Spleen (tissue), 11 donors: ENCODE measurements at regions not wholly inside any gene's neighbourhood (a gene's known extent, or its start where the extent isn't known, plus 50 kb on each side); places are given as distances from the start of the nearest gene placed in this dataset.

Experiments used
- DNase-seq: peaks from one replicate; pipeline ENCODE4 v3.0.0-alpha.2; 2020
- H3K27ac ChIP-seq, 8 donors: fragments of 200-600 bp; sonication (generic) in 7 of 8; 1 replicate in 4 of 8; 2 replicates in 4 of 8; pipeline versions ENCODE4 v1.5.0 to v1.8.0; 2016 to 2021; ENCODE audit warnings: inconsistent platforms in 4 of 8, mild to moderate bottlenecking in 4 of 8, moderate library complexity in 1 of 8
- H3K27me3 ChIP-seq, 7 donors: fragments of 200-600 bp; sonication (generic) in 6 of 7; replicated peaks in 1 of 7; 1 replicate in 4 of 7; 2 replicates in 3 of 7; pipeline versions ENCODE4 v1.5.0 to v1.8.0; 2016 to 2021; ENCODE audit warnings: inconsistent platforms in 3 of 7, mild to moderate bottlenecking in 1 of 7
- H3K36me3 ChIP-seq, 6 donors: fragments of 200-600 bp; sonication (generic) in 5 of 6; 1 replicate in 4 of 6; 2 replicates in 2 of 6; pipeline versions ENCODE4 v1.5.0 to v1.8.0; 2016 to 2021; ENCODE audit warnings: inconsistent platforms in 2 of 6
- H3K4me1 ChIP-seq, 6 donors: fragments of 200-600 bp; sonication (generic) in 5 of 6; 1 replicate in 3 of 6; 2 replicates in 3 of 6; pipeline versions ENCODE4 v1.5.0 to v1.8.0; 2016 to 2021; ENCODE audit warnings: inconsistent platforms in 3 of 6
- H3K4me3 ChIP-seq, 8 donors: fragments of 200-600 bp; sonication (generic) in 7 of 8; 1 replicate in 4 of 8; 2 replicates in 4 of 8; pipeline versions ENCODE4 v1.5.0 to v1.8.0; 2016 to 2021; ENCODE audit warnings: inconsistent platforms in 4 of 8, mild to moderate bottlenecking in 4 of 8, moderate library complexity in 2 of 8
- H3K9me3 ChIP-seq, 8 donors: fragments of 200-600 bp; sonication (generic) in 7 of 8; 1 replicate in 4 of 8; 2 replicates in 4 of 8; pipeline versions ENCODE4 v1.5.0 to v1.8.0; 2016 to 2021; ENCODE audit warnings: inconsistent platforms in 4 of 8
- CTCF ChIP-seq, 11 experiments: fragments of 200-600 bp in 7 of 11; fragments of 450-650 bp in 4 of 11; sonication (generic) in 4 of 11; IDR thresholded peaks in 8 of 11; conservative IDR thresholded peaks in 3 of 11; 1 replicate in 7 of 11; 2 replicates in 4 of 11; pipeline versions ENCODE4 v1.4.0 to v1.8.0; 2016 to 2021; ENCODE audit warnings: antibody characterized with exemption in 11 of 11, inconsistent platforms in 4 of 11, mild to moderate bottlenecking in 1 of 11
- POLR2A ChIP-seq, 3 donors: fragments of 450-650 bp; IDR thresholded peaks; one replicate each; pipeline ENCODE4 v1.5.1; 2017; ENCODE audit warnings: antibody characterized with exemption in 3 of 3, mild to moderate bottlenecking in 1 of 3
- POLR2AphosphoS5 ChIP-seq, 3 donors: sonication (generic); formaldehyde crosslinking; IDR thresholded peaks; one replicate each; pipeline ENCODE4 v1.5.1; 2017; ENCODE audit warnings: antibody characterized with exemption in 3 of 3
- WGBS, 5 donors: extraction: QIAGEN DNeasy Blood & Tissue Kit in 3 of 5; methylation state at CpG; one replicate each; pipeline versions ENCODE4 v1.1.5 to v1.1.7; 2013 to 2018; 5-methylcytosine and 5-hydroxymethylcytosine counted together
- intact Hi-C: fragments of 100-400 bp; cut with DNase I; formaldehyde crosslinking; loops from one replicate; pipeline ENCODE4 v1.15.0; 2023; ENCODE audit warnings: low total_unique reads
- donor health status: healthy with polysubstance abuse.
- donor health status: DM: no; HTN: no; CAD: no; lungs with moderate emphysema.
- donor health status: DM: no; HTN: no; CAD: no.
- donor health status: Bipolar disorder and iron deficiency.
- donor health status: healthy.
- donor health status: DM: no; HTN: no; CAD: no.
- donor health status: DM: yes; HTN: yes; CAD: no.

- Histone ChIP-seq H3K36me3 (no peaks in the 10 kb centered on the region), H3K27ac (no peak overlapping the region), H3K4me3 (no peak overlapping the region), H3K27me3 (peaks cover 0 to 5% (median 0%) of the 10 kb centered on the region in 7 donors), H3K4me1 (peaks cover 0 to 13% (median 0%) of the 10 kb centered on the region in 6 donors), H3K9me3 (no peaks in the 10 kb centered on the region)
- no peak for DNase-seq
- TF ChIP-seq CTCF (IDR thresholded peaks at IDR 0.05 in 8 of 11, conservative IDR thresholded peaks at IDR 0.05 in 3 of 11) (no peak), POLR2AphosphoS5 (IDR thresholded peaks at IDR 0.05) (no peak), POLR2A (IDR thresholded peaks at IDR 0.05) (no peak)
- whole genome bisulfite sequencing, 5 donors: 67 to 76% (median 74%) methylated on average over 5 to 14 of the region's 14 CpGs
- intact Hi-C loops: no loop called here
These were observed 151.2 kb upstream of the C14orf180 start for GRCh38 chr14:104428333-104428851.

- Histone ChIP-seq H3K9me3 (no peaks in the 10 kb centered on the region), H3K27me3 (peaks cover 0 to 5% (median 0%) of the 10 kb centered on the region in 7 donors), H3K4me3 (no peak overlapping the region), H3K27ac (no peak overlapping the region), H3K36me3 (no peaks in the 10 kb centered on the region), H3K4me1 (peaks cover 0 to 13% (median 0%) of the 10 kb centered on the region in 6 donors)
- intact Hi-C loops: no loop called here
- 54 to 67% (median 55%) methylated on average over 7 to 9 of the region's 9 CpGs for WGBS, 5 donors
- no peak for TF ChIP-seq POLR2A (IDR thresholded peaks at IDR 0.05)
- TF ChIP-seq CTCF (IDR thresholded peaks at IDR 0.05 in 8 of 11, conservative IDR thresholded peaks at IDR 0.05 in 3 of 11): no peak
- TF ChIP-seq POLR2AphosphoS5 (IDR thresholded peaks at IDR 0.05): no peak
- DNase-seq: no peak
These were observed 150.7 kb upstream of the C14orf180 start for GRCh38 chr14:104428860-104429259.

GRCh38 chr14:104429291-104429861, 150.2 kb upstream of the C14orf180 start:
- no peak for DNase-seq

More at GRCh38 chr14:104429291-104429861, 150.2 kb upstream of the C14orf180 start:
- peaks cover 0 to 13% (median 0%) of the 10 kb centered on the region in 6 donors for H3K4me1 ChIP-seq
- TF ChIP-seq CTCF (IDR thresholded peaks at IDR 0.05 in 8 of 11, conservative IDR thresholded peaks at IDR 0.05 in 3 of 11) (no peak), POLR2AphosphoS5 (IDR thresholded peaks at IDR 0.05) (no peak), POLR2A (IDR thresholded peaks at IDR 0.05) (no peak)
- intact Hi-C loops: no loop called here
- no peaks in the 10 kb centered on the region for H3K9me3 ChIP-seq
- WGBS, 5 donors: 69 to 76% (median 71%) methylated on average over 30 of the region's 30 CpGs
- peaks cover 0 to 5% (median 0%) of the 10 kb centered on the region in 7 donors for H3K27me3 ChIP-seq
- H3K4me3 ChIP-seq: no peak overlapping the region
- H3K27ac ChIP-seq: no peak overlapping the region
- no peaks in the 10 kb centered on the region for H3K36me3 ChIP-seq
